WTC11 (cell line): ENCODE measurements at regions not wholly inside any gene's neighbourhood (a gene's known extent, or its start where the extent isn't known, plus 50 kb on each side); places are given as distances from the start of the nearest gene placed in this dataset.
A peak's percentile ranks its signal among the peaks of the same experiment; 100 is the strongest.

Experiments
- ATAC-seq: fragments of 200-7000 bp; cut with Tn5 transposase; 2 replicates; pipeline ENCODE4 v1.10.0; 2021; ENCODE audit warnings: mild to moderate bottlenecking, moderate library complexity
- CTCF ChIA-PET: fragments of 300-600 bp; sonication (Branson Sonifier 250); formaldehyde crosslinking; loops from one replicate; lab custom pipeline; 2021; ENCODE audit warnings: antibody characterized with exemption; lab: Charles Lee
- POLR2A ChIA-PET: fragments of 350-600 bp; sonication (Branson Sonifier 250); formaldehyde crosslinking; loops from one replicate; lab custom pipeline; 2021; ENCODE audit warnings: antibody characterized with exemption; lab: Charles Lee
- DNase-seq: peaks from one replicate; pipeline ENCODE4 v3.0.0; 2021; ENCODE audit warnings: low spot score
- H3K27ac Mint-ChIP-seq: 2 replicates; pipeline ENCODE4 v1.8.0; 2021; ENCODE audit warnings: mixed read lengths
- H3K27me3 Mint-ChIP-seq: 2 replicates; pipeline ENCODE4 v1.8.0; 2021; ENCODE audit warnings: low read depth, mild to moderate bottlenecking, moderate library complexity, mixed read lengths
- H3K36me3 Mint-ChIP-seq: 2 replicates; pipeline ENCODE4 v1.8.0; 2021; ENCODE audit warnings: mixed read lengths
- H3K4me1 Mint-ChIP-seq: 2 replicates; pipeline ENCODE4 v1.8.0; 2022; ENCODE audit warnings: mixed read lengths
- H3K4me3 Mint-ChIP-seq: 2 replicates; pipeline ENCODE4 v1.8.0; 2021; ENCODE audit warnings: mild to moderate bottlenecking, moderate library complexity, mixed read lengths
- H3K9me3 Mint-ChIP-seq: 2 replicates; pipeline ENCODE4 v1.8.0; 2021; ENCODE audit warnings: mixed read lengths
- AR ChIP-seq: fragments of 250-450 bp; sonication (Bioruptor Pico); IDR thresholded peaks from 2 replicates; pipeline ENCODE4 v1.9.0; 2021; ENCODE audit warnings: mild to moderate bottlenecking
- ELF4 ChIP-seq: sonication (generic); formaldehyde crosslinking; IDR thresholded peaks from 2 replicates; pipeline ENCODE4 v1.8.1; 2022; ENCODE audit warnings: low read depth, mild to moderate bottlenecking, moderate library complexity, missing genetic modification reagents
- HMGA2 ChIP-seq: fragments of 250-450 bp; sonication (Bioruptor Pico); IDR thresholded peaks from 2 replicates; pipeline ENCODE4 v1.4.0; 2021; ENCODE audit warnings: mild to moderate bottlenecking, moderate library complexity
- OVOL2 ChIP-seq: fragments of 250-450 bp; sonication (Bioruptor Pico); IDR thresholded peaks from 2 replicates; pipeline ENCODE4 v1.9.0; 2021; ENCODE audit warnings: mild to moderate bottlenecking, borderline replicate concordance
- PRDM15 ChIP-seq: sonication (generic); formaldehyde crosslinking; IDR thresholded peaks from 2 replicates; pipeline ENCODE4 v1.8.0; 2022; ENCODE audit warnings: missing genetic modification reagents
- RORB ChIP-seq: fragments of 250-450 bp; sonication (Bioruptor Pico); IDR thresholded peaks from 2 replicates; pipeline ENCODE4 v1.9.0; 2021; ENCODE audit warnings: mild to moderate bottlenecking
- SMAD3 ChIP-seq: sonication (generic); formaldehyde crosslinking; IDR thresholded peaks from 2 replicates; pipeline ENCODE4 v1.8.0; 2022; ENCODE audit warnings: missing genetic modification reagents, mild to moderate bottlenecking, borderline replicate concordance
- SOX15 ChIP-seq: fragments of 250-450 bp; sonication (Bioruptor Pico); IDR thresholded peaks from 2 replicates; pipeline ENCODE4 v1.9.0; 2021; ENCODE audit warnings: mild to moderate bottlenecking
- USF1 ChIP-seq: sonication (generic); formaldehyde crosslinking; IDR thresholded peaks from 2 replicates; pipeline ENCODE4 v1.8.0; 2022; ENCODE audit warnings: mild to moderate bottlenecking, missing genetic modification reagents
- ZNF121 ChIP-seq: sonication (generic); formaldehyde crosslinking; IDR thresholded peaks from 2 replicates; pipeline ENCODE4 v1.8.0; 2023; ENCODE audit warnings: missing genetic modification reagents
- ZNF416 ChIP-seq: fragments of 250-450 bp; sonication (Bioruptor Pico); IDR thresholded peaks from 2 replicates; pipeline ENCODE4 v1.9.0; 2021; ENCODE audit warnings: mild to moderate bottlenecking, inconsistent platforms
- ZNF512 ChIP-seq: sonication (generic); formaldehyde crosslinking; IDR thresholded peaks from 2 replicates; pipeline ENCODE4 v1.8.1; 2022; ENCODE audit warnings: missing genetic modification reagents, borderline replicate concordance

- Mint-ChIP-seq H3K4me3 (no peak overlapping the region), H3K36me3 (no peaks in the 10 kb centered on the region)
- CTCF ChIA-PET: no interaction called here
- TF ChIP-seq OVOL2: no peak
- TF ChIP-seq, all 79 proteins: peak for 0
- ATAC-seq (no peak), DNase-seq (no peak)
- peaks cover 19% of the 10 kb centered on the region for H3K4me1 Mint-ChIP-seq
- POLR2A ChIA-PET: no interaction called here
- no peak overlapping the region for H3K27ac Mint-ChIP-seq
- H3K9me3 Mint-ChIP-seq: peaks cover 28% of the 10 kb centered on the region
- no peaks in the 10 kb centered on the region for H3K27me3 Mint-ChIP-seq
Measured at GRCh38 chr4:107388736-107389274, 331.2 kb downstream of the PAPSS1 start.

GRCh38 chr4:107380836-107381438, 339.1 kb downstream of the PAPSS1 start:
- Mint-ChIP-seq H3K27me3 (no peaks in the 10 kb centered on the region), H3K4me1 (peaks cover 29% of the 10 kb centered on the region), H3K36me3 (peaks cover 4% of the 10 kb centered on the region; the same call in 1 of the 2 replicates), H3K27ac (no peak overlapping the region), H3K9me3 (peaks cover 33% of the 10 kb centered on the region), H3K4me3 (no peak overlapping the region)
- POLR2A ChIA-PET: no interaction called here
- peak; percentile 11 for DNase-seq
- TF ChIP-seq RORB (CRISPR knock-in tag) (no peak), USF1 (CRISPR knock-in tag) (no peak), PRDM15 (no peak; the same call in 1 of the 2 replicates), ZNF416 (CRISPR knock-in tag) (no peak), HMGA2 (CRISPR knock-in tag) (no peak), OVOL2 (no peak), ZNF512 (no peak), SMAD3 (CRISPR knock-in tag) (no peak), ELF4 (no peak)
- ATAC-seq: peak; percentile 69
- CTCF ChIA-PET: interaction anchor here (1.0 kb wide), 1 partner anchor 15 kb away, joined by 3 read pairs; no protein-coding TSS in a partner anchor

GRCh38 chr4:107380190-107380589, 339.8 kb downstream of the PAPSS1 start:
- no peak overlapping the region for H3K4me3 Mint-ChIP-seq
- H3K9me3 Mint-ChIP-seq: peaks cover 26% of the 10 kb centered on the region
- POLR2A ChIA-PET: no interaction called here
- H3K27ac Mint-ChIP-seq: no peak overlapping the region; the same call in 1 of the 2 replicates
- CTCF ChIA-PET: no interaction called here
- DNase-seq: no peak
- ATAC-seq: no peak
- TF ChIP-seq ZNF121 (no peak), SOX15 (CRISPR knock-in tag) (no peak), AR (CRISPR knock-in tag) (no peak)
- peaks cover 4% of the 10 kb centered on the region; the same call in 1 of the 2 replicates for H3K36me3 Mint-ChIP-seq
- no peaks in the 10 kb centered on the region for H3K27me3 Mint-ChIP-seq
- H3K4me1 Mint-ChIP-seq: peaks cover 29% of the 10 kb centered on the region
